Erythroblast (primary cell): ENCODE measurements at regions not wholly inside any gene's neighbourhood (a gene's known extent, or its start where the extent isn't known, plus 50 kb on each side); places are given as distances from the start of the nearest gene placed in this dataset.

Experiments
- GATA1 ChIP-seq: IDR thresholded peaks from 2 replicates; pipeline ENCODE4 v1.6.1; 2011; ENCODE audit warnings: low read depth, mild to moderate bottlenecking, control low read depth, low read length, moderate library complexity
- POLR2A ChIP-seq: IDR thresholded peaks from 2 replicates; pipeline ENCODE4 v1.6.1; 2011; ENCODE audit warnings: mild to moderate bottlenecking, low read length

GRCh38 chr7:114021135-114021534 lies 102.3 kb upstream of the PPP1R3A start:
- TF ChIP-seq POLR2A (no peak), GATA1 (no peak)
